Epithelial cell of proximal tubule (primary cell): ENCODE measurements at regions not wholly inside any gene's neighbourhood (a gene's known extent, or its start where the extent isn't known, plus 50 kb on each side); places are given as distances from the start of the nearest gene placed in this dataset.
"Not testable (repeated sequence)": the region's sequence is repeated elsewhere in the genome, so short reads cannot be mapped to it uniquely, and the experiment has no call there.

ENCODE experiments used
- DNase-seq: peaks from one replicate; pipeline ENCODE4 v3.0.0-alpha.2; 2011; ENCODE audit warnings: low read depth
- H3K4me3 ChIP-seq: 2 replicates; pipeline ENCODE4 v1.5.1; 2011; ENCODE audit warnings: low read depth, mild to moderate bottlenecking, low read length
- TF ChIP-seq, protein P1 (sequence below): conservative IDR thresholded peaks from 2 replicates; pipeline ENCODE4 v1.5.1; 2012; ENCODE audit warnings: low read depth, mild to moderate bottlenecking, low read length

DNA sequence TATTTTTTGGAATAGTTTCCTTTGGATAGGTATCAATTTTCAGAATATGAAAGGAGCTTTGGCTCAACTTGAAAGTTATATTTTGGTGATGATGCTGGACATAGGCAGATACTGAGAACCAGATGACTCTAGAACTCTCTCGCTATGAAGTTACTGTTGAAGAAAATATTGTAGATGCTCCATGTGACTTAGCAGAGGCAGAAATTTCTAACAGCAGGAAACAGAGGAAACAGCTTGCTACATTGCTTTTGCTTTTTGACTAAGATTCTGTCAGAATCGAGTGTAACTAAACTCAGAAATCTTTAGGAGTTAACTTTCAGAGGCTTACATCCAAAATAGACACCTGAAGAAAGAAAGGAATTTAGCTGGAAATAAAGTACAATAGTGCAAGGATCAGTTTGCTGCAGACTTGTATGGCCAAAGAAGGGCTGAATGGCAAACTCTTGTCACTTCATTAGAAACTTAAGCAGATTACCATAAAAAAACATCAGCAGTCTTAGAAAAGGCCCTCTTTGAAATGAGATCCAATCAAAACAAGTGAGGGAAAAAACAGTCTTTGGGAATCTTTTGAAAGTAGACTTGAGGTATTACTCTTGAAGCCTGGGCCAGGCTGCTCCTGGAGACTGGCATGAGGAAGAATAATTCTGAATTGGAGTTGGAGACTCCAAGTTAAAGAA, 911.8 kb downstream of the FSCB start:
- TF ChIP-seq, protein P1, sequence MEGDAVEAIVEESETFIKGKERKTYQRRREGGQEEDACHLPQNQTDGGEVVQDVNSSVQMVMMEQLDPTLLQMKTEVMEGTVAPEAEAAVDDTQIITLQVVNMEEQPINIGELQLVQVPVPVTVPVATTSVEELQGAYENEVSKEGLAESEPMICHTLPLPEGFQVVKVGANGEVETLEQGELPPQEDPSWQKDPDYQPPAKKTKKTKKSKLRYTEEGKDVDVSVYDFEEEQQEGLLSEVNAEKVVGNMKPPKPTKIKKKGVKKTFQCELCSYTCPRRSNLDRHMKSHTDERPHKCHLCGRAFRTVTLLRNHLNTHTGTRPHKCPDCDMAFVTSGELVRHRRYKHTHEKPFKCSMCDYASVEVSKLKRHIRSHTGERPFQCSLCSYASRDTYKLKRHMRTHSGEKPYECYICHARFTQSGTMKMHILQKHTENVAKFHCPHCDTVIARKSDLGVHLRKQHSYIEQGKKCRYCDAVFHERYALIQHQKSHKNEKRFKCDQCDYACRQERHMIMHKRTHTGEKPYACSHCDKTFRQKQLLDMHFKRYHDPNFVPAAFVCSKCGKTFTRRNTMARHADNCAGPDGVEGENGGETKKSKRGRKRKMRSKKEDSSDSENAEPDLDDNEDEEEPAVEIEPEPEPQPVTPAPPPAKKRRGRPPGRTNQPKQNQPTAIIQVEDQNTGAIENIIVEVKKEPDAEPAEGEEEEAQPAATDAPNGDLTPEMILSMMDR: no peak
- no peak for DNase-seq
- H3K4me3 ChIP-seq: no peak overlapping the region

DNA sequence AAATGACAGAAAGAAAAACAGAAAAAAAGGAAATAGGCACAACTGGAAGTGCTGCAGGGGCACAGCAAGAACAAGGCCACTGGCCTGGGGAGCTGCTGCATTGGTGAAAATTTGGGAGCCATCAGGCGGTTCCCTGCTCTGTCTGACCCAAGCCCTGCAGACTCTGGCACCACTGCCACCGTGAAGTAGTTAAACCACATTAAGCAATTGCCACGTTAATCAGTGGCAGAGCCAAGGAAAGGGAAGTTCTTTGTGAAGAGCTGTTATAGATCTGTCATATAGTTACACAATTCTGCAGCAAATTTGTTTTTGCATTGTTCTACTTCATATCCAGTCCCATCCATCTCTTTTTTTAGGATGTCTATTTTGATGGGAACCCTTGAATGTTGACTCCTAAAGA, 915.3 kb downstream of the FSCB start:
- TF ChIP-seq, protein P1: no peak
- DNase-seq: no peak
- no peak overlapping the region for H3K4me3 ChIP-seq

DNA sequence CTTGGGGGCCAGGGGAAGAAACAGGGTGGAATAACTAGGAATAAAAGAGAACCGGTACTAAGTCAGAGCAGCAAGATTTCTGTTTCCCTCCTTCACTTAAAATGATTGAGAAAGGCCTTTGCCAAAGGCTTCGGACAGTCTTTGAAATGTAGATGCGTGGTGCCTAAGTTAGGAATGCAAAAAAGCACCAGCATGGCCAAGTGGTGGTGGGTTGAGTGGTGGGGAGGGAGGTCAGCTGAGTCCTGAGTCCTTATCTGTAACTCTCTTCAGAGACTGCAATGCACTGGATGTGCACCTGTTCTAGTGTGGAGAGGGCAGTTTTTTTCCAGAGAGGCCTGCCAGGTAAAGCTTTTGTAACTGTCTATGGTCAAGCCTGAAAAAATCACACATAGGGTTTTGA, 919.9 kb downstream of the FSCB start:
- TF ChIP-seq, protein P1: no peak
- no peak overlapping the region for H3K4me3 ChIP-seq
- no peak for DNase-seq

DNA sequence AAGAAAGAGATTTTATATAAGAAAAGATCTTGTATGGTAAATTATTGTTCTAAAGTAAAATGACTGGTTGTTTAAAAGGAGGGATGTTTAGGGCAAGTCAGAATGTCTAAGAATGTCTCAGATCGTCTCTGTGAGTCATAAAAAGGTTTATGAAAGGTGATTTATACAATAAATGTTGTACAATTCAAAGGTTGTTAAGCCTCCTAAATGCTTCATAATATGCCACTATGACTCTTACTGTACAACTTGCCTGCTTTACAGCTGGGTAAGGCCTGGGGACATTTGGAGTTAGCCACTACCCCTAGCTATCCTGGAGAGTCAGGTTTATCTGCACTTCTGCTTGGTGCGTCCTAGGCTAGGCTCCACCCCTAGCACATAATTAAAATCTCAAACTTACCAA, 927.4 kb downstream of the FSCB start:
- no peak for DNase-seq
- H3K4me3 ChIP-seq: no peak overlapping the region
- TF ChIP-seq, protein P1: no peak

DNA sequence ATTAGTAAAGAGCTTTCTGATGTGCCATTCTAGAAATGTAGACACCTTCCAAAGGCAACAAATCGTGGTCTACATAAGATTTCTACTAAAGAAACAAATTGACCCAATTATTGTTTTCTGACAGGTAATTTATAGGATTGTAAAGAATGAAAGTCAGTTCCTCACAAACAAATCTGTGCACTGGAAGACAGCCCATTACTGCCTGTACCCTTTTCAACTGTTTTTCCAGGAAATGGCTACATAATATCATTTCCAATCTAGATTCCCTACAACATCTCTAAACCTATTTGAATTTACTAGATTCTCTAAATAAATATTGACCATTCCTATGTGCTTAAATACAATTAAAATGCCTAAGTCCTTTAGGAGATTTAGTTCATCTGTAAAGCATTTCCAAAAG, 939.1 kb downstream of the FSCB start:
- H3K4me3 ChIP-seq: no peak overlapping the region

DNA sequence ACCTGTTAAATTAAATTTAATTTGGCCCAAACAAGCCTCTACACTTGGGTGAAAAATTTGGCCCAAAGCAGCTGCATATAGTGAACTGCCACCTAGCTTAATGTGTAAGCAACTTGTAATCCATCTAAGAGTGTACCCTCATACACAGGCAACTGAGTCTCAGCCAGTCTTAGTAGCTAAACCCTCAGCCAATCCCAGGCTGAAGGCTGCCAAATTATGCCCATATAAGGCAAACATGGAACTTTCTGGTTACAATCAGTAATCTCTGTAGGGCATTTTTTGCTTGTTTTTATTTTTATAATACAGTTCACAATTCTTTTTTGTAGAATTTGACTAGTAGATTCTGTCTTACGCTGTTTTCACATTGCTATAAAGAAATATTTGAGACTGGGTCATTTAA, 958.7 kb downstream of the FSCB start:
- TF ChIP-seq, protein P1: no peak
- no peak for DNase-seq
- H3K4me3 ChIP-seq: no peak overlapping the region

More for the DNA sequence above, 939.1 kb downstream of the FSCB start:
- DNase-seq: no peak
- TF ChIP-seq, protein P1: no peak

DNA sequence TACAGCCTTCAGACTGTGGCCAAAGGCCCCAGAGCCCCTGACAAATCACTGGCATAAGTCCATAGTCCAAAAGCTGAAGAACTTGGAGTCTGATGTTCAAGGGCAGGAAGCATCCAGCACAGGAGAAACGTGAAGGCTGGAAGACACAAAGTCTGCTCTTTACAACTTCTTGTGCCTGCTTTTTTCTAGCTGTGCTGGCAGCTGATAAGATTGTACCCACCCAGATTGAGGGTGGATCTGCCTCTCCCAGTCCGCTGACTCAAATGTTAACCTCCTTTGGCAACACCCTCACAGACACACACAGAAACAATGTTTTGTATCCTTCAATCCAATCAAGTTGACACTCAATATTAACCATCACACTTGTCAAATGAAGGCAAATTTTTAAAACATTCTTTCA, 959.5 kb downstream of the FSCB start:
- H3K4me3 ChIP-seq, DNase-seq: not testable (repeated sequence)

DNA sequence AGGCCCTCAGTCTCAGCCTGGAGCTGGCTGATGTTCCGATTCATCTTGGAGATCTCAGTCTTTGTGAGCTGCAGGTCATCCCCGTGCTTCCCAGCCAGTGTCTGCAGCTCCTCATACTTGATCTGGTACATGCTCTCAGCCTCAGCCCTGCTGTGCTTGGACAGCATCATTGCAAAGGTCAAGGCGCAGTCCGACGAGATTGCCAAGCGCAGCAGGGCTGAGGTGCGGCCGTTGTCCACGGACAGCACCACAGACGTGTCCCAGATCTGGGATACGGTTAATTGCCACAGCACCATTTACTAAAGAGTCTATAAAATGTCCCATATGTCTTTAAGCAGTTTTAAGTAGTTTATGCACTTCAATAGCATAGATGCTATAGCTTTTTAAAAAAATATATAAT, 965.7 kb downstream of the FSCB start:
- TF ChIP-seq, protein P1: no peak
- H3K4me3 ChIP-seq: no peak overlapping the region
- no peak for DNase-seq
